GM23338 (cell line): ENCODE measurements at regions not wholly inside any gene's neighbourhood (a gene's known extent, or its start where the extent isn't known, plus 50 kb on each side); places are given as distances from the start of the nearest gene placed in this dataset.

Experiments used
- CREB1 ChIP-seq: fragments of 250-450 bp; sonication (Bioruptor Pico); IDR thresholded peaks from 2 replicates; pipeline ENCODE4 v1.5.0; 2020; ENCODE audit warnings: low read depth, mild to moderate bottlenecking, moderate library complexity
- EZH2 ChIP-seq: fragments of 200-600 bp; sonication (generic); IDR thresholded peaks from one replicate; pipeline ENCODE4 v1.8.0; 2017; ENCODE audit warnings: antibody characterized with exemption, mild to moderate bottlenecking, low read depth; ENCODE audit not compliant: unreplicated experiment
- EZH2phosphoT487 ChIP-seq: fragments of 200-600 bp; sonication (generic); IDR thresholded peaks from one replicate; pipeline ENCODE4 v1.8.1; 2018; ENCODE audit warnings: antibody characterized with exemption; ENCODE audit not compliant: unreplicated experiment
- JUNB ChIP-seq: IDR thresholded peaks from one replicate; pipeline ENCODE4 v1.6.1; 2016; ENCODE audit warnings: antibody characterized with exemption; ENCODE audit not compliant: unreplicated experiment
- NANOG ChIP-seq: IDR thresholded peaks from 2 replicates; pipeline ENCODE4 v1.6.1; 2016; ENCODE audit warnings: antibody characterized with exemption, borderline replicate concordance
- POLR2AphosphoS5 ChIP-seq: IDR thresholded peaks from 2 replicates; pipeline ENCODE4 v1.6.1; 2016; ENCODE audit warnings: antibody characterized with exemption, low read depth
- STAT1 ChIP-seq: IDR thresholded peaks from one replicate; pipeline ENCODE4 v1.6.1; 2016; ENCODE audit warnings: antibody characterized with exemption; ENCODE audit not compliant: unreplicated experiment
- ZNF114 ChIP-seq: fragments of 250-450 bp; sonication (Bioruptor Pico); IDR thresholded peaks from 2 replicates; pipeline ENCODE4 v1.5.0; 2020; ENCODE audit warnings: mild to moderate bottlenecking, moderate library complexity
- ZNF331 ChIP-seq: fragments of 250-450 bp; sonication (Bioruptor Pico); IDR thresholded peaks from 2 replicates; pipeline ENCODE4 v1.5.0; 2020; ENCODE audit warnings: low read depth, mild to moderate bottlenecking, moderate library complexity
- ZNF462 ChIP-seq: fragments of 250-450 bp; sonication (Bioruptor Pico); IDR thresholded peaks from 2 replicates; pipeline ENCODE4 v1.5.0; 2020; ENCODE audit warnings: mild to moderate bottlenecking, moderate library complexity
- TF ChIP-seq, protein P1 (sequence below), 2 experiments: fragments of 200-600 bp in 1 of 2; sonication (generic) in 1 of 2; conservative IDR thresholded peaks; 2 replicates each; pipeline versions ENCODE4 v1.5.1 to v1.6.1; 2016 to 2017; ENCODE audit warnings: antibody characterized with exemption in 2 of 2, low read depth in 2 of 2, mild to moderate bottlenecking in 2 of 2, moderate library complexity in 1 of 2
- TF ChIP-seq, protein P2 (sequence below): IDR thresholded peaks from one replicate; pipeline ENCODE4 v1.6.1; 2018; ENCODE audit warnings: antibody characterized with exemption; ENCODE audit not compliant: unreplicated experiment
- TF ChIP-seq, protein P3 (sequence below): IDR thresholded peaks from 2 replicates; pipeline ENCODE4 v1.6.1; 2016; ENCODE audit warnings: antibody characterized with exemption

GRCh38 chr21:22352088-22352487 is 1353.9 kb downstream of the NCAM2 start:
- TF ChIP-seq, protein P1, sequence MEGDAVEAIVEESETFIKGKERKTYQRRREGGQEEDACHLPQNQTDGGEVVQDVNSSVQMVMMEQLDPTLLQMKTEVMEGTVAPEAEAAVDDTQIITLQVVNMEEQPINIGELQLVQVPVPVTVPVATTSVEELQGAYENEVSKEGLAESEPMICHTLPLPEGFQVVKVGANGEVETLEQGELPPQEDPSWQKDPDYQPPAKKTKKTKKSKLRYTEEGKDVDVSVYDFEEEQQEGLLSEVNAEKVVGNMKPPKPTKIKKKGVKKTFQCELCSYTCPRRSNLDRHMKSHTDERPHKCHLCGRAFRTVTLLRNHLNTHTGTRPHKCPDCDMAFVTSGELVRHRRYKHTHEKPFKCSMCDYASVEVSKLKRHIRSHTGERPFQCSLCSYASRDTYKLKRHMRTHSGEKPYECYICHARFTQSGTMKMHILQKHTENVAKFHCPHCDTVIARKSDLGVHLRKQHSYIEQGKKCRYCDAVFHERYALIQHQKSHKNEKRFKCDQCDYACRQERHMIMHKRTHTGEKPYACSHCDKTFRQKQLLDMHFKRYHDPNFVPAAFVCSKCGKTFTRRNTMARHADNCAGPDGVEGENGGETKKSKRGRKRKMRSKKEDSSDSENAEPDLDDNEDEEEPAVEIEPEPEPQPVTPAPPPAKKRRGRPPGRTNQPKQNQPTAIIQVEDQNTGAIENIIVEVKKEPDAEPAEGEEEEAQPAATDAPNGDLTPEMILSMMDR (conservative IDR thresholded peaks at IDR 0.05; ENCODE audit: low read depth in 2 of 2): no peak
- TF ChIP-seq, protein P2, sequence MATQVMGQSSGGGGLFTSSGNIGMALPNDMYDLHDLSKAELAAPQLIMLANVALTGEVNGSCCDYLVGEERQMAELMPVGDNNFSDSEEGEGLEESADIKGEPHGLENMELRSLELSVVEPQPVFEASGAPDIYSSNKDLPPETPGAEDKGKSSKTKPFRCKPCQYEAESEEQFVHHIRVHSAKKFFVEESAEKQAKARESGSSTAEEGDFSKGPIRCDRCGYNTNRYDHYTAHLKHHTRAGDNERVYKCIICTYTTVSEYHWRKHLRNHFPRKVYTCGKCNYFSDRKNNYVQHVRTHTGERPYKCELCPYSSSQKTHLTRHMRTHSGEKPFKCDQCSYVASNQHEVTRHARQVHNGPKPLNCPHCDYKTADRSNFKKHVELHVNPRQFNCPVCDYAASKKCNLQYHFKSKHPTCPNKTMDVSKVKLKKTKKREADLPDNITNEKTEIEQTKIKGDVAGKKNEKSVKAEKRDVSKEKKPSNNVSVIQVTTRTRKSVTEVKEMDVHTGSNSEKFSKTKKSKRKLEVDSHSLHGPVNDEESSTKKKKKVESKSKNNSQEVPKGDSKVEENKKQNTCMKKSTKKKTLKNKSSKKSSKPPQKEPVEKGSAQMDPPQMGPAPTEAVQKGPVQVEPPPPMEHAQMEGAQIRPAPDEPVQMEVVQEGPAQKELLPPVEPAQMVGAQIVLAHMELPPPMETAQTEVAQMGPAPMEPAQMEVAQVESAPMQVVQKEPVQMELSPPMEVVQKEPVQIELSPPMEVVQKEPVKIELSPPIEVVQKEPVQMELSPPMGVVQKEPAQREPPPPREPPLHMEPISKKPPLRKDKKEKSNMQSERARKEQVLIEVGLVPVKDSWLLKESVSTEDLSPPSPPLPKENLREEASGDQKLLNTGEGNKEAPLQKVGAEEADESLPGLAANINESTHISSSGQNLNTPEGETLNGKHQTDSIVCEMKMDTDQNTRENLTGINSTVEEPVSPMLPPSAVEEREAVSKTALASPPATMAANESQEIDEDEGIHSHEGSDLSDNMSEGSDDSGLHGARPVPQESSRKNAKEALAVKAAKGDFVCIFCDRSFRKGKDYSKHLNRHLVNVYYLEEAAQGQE: no peak
- TF ChIP-seq CREB1 (CRISPR knock-in tag) (no peak), EZH2 (no peak), POLR2AphosphoS5 (no peak), JUNB (no peak), NANOG (no peak), EZH2phosphoT487 (no peak), STAT1 (no peak), ZNF114 (CRISPR knock-in tag) (no peak), ZNF462 (no peak), ZNF331 (CRISPR knock-in tag) (no peak)
- TF ChIP-seq, protein P3, sequence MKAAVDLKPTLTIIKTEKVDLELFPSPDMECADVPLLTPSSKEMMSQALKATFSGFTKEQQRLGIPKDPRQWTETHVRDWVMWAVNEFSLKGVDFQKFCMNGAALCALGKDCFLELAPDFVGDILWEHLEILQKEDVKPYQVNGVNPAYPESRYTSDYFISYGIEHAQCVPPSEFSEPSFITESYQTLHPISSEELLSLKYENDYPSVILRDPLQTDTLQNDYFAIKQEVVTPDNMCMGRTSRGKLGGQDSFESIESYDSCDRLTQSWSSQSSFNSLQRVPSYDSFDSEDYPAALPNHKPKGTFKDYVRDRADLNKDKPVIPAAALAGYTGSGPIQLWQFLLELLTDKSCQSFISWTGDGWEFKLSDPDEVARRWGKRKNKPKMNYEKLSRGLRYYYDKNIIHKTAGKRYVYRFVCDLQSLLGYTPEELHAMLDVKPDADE: no peak
